UCSD-AML1 (cell line): ENCODE measurements at regions not wholly inside any gene's neighbourhood (a gene's known extent, or its start where the extent isn't known, plus 50 kb on each side); places are given as distances from the start of the nearest gene placed in this dataset.
"Not testable (repeated sequence)": the region's sequence is repeated elsewhere in the genome, so short reads cannot be mapped to it uniquely, and the experiment has no call there.

Source experiments
- DNase-seq: peaks from one replicate; lab custom pipeline; 2025; ENCODE audit not compliant: unreplicated experiment; lab: John Stamatoyannopoulos, UW

DNA sequence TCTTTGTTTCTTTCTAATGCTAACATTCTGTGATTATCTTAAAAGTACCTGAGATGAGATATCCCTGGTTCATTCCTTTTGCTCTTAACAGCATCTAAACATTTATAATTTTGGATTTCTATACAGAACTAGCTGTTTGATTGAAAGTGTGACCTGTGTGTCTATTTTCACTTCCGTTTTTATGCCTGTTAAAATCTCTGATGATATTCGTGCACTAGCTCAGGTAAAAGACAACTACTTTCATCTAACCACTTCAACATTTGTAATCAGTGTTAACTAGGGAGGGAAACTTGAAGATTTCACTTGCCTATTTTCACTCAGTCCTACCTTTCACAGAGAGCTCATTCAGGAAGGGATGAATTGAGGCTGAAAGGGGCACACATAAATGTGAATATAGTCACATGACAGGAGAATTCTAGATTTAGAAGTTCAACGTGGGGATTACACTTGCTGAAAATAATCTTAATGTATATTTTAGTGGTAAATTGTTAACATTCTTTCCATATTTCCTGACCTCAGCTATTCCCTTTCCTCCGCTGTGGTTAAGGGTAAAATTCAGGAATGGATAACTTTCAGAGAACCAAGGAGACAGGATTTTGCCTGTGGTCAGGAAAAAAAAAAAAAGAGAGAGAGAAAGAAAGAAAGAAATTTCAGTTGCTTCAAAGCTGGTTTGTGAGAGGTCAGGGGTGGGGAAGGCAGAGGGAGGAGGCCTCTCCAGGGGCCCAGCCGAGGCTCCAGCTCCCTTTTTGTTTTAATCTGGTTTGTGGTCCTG is 159.8 kb upstream of the TSC22D2 start:
- no peak for DNase-seq

DNA sequence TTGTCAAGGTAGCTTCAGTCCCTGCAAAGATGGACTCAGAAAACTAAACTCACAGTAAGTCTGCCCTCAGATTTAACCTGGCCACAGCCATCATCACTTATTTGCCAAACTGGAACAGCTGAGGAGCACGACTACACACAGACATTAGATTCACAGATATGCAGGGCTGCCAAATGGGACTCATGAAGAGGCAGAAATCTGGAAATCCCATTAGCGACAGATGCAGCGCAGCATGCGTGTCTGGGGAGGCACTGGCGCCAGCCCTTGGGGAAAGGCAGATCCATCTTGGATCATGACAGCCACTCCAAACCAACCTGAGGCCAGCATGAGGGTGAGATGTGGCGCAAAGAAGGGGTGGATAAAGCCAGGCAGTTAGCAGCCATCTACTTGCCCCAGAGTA is 160.7 kb upstream of the TSC22D2 start:
- no peak for DNase-seq

DNA sequence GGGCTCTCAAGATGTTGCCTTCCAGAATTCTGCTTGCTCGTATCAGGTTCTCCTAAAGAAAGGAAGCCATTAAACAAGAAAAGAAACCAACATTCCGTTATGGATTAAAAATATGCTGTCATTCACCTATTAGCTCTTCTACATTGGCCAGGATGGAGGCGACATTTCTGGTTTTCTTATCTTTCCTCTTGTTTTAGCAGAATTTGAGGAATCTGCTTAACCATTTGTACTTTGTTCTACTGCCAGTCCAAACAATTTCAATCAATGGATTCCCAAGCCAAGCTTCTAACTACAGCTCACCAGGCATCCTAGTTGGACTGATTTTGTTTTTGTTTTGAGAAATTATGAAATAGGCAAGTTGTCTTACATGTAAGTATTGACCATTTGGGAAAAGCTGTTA is 164.6 kb upstream of the TSC22D2 start:
- DNase-seq = no peak

DNA sequence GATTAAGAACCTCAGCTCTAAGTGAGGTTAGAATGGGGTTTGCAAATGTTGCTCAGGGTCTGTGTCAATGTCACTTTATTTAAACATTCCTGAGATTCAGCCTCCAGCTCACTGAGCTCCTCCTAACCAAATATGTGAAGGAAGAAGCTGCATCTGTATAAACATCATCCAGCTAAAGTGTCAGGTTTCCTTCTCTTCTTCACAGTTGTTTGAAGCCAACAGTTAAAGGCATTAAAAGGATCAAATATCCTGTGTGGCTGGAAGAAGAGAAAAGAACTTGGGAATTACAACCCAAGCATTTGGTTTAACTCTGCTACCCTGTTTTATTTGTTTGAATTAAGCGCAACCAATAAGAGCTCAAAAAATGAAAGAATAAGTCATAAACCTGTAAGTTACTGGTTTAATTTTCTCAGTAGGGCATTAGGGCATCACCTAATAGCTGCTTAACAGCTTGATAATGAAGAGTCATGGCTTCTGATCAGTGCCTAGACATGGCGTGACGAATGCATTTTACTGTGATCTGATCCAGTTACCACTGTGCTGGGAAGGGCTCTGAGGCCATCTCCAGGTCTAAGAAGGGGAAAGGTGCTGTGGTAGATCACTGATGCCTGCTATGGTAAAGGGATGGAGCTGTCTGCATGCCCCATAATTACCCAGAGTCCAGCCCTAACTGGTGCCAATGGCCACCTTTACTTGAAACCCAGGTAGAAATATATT is 165.7 kb upstream of the TSC22D2 start:
- no peak for DNase-seq

DNA sequence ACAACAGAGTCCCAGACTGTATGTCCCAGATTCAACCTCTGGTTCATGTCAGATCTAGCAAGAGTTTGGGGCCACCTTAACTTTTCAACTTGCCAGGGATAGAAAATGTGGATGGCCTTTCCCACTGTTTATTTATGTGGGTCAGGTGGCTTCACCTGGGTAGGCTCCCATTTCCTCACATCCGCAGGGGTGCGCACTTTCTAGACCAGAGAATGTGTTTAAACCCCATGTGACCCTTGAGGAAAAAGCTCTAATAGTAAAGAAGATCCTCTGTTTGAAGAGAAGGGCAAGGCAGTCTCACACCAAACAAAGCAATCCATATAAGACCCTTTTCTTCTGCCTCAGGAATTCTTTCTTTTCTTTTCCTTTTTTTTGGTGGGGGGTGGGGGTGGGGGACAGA is 167.2 kb upstream of the TSC22D2 start:
- DNase-seq = no peak

DNA sequence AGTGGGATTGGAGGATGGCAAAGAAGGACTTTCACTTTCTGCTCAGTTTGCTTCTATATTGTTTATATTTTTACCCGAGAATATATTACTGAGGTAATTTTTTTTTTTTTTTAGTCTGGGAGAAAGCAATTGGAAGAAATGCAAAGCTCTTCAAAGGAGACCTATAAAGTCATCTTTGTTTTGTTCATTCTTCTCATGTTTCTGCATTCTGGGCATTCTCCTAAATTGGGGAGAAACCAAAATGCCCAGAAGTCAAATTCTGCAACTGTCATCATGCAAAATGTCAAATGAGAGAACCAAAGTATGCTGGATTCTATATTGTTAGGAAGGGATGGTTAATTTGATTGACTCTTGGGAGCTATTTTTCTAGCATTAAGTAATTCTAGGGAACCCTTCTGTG is 168.3 kb upstream of the TSC22D2 start:
- DNase-seq = no peak

DNA sequence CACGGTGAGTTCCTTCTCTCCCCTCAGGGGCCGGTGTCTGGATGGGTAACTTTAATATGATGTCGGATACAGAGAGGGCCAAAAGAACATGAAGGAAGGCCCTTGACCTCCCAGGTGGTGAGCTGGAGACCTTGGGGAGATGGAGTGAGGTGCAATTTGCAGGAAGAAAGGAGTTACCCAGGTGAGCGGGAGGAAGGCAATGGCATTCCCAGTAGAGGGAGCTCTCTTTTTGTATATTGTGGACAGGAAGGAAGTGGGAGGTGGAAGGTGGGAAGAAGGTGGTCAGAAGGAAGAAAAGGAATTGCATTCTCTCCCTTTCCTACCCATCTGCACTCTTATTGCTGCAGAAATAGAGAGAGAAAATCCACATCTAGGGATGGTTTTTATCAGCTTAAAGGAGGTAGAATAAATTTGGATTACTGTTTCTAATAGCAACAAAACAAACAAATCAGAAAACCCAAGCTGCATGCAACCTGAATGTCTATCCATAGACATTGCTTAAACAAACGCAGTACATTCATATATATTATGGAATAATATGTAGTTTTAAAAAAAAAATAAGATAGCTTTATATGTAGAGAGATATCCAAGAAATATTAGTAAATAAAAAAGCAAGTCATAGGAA is 169.0 kb upstream of the TSC22D2 start:
- no peak for DNase-seq

DNA sequence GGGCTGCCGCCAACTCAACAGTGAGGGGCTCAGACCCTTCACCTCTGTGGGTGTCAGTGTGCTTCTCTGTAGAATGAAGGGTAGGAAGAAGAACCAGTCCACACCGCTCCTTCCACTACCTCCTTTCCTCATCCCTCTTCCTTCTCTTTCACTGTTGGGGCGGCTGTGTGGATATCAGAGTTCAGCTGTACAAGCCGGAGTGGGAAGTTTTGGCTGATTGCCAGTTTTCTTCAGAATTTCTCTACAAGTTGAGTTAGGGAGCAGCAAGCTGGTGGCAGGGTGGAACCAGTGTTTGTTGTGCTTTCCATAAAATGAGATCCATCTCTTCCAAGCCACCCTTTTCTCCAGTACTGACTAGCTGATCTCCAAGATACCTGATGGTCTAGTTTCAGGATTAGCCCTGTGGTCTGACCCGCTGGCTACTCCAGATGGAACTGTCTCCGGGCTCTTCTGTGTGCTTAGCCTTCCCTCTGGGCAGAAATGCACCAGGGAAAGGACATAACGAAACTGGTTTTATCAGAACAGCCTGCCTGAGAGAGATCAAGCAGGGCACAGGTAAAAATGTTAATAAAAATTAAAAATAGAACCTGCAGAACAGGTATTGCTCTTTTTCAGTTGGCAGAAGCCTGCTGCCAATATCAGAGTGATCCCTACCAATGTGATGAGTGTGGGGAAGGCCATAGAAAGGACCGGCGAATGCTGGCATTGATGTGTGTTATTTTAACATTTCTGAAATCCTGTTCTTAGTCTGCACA is 169.9 kb upstream of the TSC22D2 start:
- DNase-seq = no peak

DNA sequence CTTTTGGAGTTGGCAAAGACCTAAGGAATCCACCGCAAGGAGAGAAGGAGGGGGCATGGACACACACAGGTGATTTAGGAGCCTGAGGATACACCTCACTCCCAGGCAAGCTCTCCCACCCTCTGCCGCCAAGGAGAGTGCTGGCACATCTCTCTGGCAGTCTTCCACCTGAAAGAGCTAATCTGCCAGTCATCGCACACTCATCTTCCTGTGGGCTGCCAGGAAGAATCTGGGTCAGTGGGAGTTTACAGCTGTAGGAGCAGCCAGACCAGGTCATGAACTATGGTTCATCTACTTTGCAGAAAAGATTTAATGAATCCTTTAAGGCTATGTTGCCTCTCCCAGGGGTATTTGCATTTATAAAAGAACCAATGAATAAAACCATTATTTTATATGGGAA is 170.6 kb upstream of the TSC22D2 start:
- no peak for DNase-seq

DNA sequence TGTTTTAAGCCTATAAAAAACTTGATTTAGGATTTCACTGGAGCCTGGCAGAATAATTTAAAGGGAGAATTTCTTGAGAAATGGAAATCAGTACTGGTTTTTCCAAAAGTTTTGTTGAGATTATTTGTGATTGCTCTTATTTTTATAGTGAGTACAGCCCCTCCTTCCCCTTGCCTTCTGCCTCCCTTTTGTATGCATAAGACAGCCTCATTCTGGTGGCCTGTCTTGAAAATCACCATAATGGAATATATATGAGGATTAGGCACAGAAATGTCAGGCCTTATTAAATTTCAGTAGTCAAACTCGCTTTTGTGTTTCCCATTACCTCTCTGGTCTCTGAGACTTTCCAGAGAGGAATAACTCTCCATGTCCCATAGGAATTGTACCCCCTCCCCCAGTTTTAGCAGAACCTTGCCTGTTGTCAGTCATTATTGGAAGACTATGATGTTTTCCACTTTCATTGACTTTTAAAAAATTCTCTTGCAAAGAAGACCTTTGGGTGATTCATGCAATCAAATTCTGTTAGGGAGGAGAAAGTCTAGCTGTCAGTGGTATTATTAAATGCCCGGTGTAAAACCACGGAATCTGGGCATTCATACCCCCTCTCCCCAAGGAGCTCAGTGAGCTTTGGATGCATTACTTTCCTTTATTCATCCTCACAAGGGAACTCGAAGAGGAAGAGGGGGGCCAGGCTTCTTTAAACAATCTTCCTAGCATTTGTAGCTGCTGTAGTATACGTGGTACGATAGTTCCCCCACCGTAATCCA is 171.6 kb upstream of the TSC22D2 start:
- no peak for DNase-seq

DNA sequence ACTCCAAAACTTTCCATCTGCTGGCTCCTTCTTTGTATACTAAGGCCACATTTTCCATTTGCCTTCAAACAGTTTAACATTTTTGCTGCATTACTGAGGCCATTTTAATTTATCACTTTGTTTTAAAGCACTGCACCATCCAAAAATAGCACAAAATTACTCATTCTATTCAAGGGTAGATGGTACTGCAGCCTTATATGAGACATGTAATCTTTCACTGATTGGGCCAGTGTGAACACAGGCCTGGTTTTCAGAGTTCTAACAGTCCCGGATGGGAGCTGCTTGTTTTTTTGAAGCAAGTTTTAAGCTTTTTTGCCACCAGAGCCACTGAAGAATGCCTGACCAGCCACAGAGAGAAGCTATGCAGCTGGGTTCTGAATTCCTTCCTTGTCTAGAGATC is 172.3 kb upstream of the TSC22D2 start:
- no peak for DNase-seq

DNA sequence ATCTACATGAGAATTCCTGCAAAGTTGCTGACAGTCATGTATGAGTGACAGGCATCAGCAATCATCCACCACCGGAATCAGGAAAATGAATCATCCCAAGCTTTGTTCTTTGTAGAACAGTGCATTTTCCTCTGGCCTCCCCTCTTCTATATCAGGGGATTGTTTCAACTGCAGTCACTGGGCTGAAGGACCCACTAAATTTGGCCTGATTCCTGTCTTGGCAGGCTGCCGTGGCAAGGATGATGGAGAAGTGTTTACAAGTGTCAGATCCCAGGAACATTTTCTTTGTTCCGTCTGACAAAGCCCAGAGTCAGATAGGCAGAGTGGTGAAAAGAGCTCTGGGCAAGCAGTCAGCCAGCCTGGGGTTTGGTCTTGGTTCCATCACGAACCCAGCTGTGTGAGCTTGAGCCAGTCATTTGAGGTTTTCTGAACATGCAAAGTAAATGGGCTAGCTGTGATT is 175.1 kb upstream of the TSC22D2 start:
- no peak for DNase-seq

DNA sequence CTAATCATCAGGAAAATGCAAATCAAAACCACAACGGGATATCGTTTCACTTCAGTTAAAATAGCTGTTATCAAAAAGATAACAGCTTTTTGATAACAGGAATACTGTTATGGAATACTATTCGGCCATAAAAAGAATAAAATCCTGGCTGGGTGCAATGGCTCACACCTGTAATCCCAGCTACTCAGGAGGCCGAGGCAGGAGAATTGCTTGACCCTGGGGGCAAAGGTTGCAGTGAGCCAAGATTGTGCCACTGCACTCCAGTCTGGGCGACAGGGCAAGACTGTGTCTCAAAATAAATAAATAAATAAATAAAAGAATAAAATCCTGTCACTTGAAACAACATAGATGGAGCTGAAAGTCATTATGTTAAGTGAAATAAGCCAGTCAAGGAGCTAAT is 178.1 kb upstream of the TSC22D2 start:
- no peak for DNase-seq

DNA sequence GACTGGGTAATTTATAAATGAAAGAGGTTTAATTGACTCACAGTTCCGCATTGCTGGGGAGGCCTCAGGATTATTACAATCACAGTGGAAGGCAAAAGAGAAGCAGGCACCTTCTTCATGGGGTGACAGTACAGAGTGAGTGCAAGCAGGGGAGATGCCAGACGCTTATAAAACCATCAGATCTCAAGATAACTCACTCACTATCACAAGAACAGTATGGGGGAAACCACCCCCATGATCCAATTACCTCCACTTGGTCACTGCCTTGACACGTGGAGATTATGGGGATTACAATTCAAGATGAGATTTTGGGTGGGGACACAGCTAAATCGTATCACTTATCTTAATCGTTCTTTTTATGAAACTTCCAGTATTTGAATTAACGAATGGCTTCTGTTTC is 179.5 kb upstream of the TSC22D2 start:
- not testable (repeated sequence) for DNase-seq

DNA sequence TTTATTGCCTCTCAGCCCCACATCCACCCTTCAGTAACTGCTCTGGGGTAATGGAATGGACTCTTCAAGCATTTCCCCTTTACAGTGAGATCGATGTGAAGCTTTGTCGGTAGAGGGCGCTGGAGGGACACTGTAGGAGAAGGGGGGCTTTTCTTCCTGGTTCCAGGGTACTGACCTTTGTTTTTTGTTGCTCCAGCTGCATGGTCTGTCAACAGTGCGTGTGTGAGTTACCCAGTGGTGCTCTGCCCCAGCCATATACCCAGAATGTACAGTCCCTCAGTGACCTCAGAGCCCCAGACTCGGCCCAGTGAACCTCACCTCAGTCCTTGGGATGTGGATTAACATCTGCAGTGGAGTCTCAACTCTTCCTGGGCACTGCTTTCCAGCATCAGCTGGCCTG is 180.3 kb upstream of the TSC22D2 start:
- DNase-seq = peak; percentile 44

DNA sequence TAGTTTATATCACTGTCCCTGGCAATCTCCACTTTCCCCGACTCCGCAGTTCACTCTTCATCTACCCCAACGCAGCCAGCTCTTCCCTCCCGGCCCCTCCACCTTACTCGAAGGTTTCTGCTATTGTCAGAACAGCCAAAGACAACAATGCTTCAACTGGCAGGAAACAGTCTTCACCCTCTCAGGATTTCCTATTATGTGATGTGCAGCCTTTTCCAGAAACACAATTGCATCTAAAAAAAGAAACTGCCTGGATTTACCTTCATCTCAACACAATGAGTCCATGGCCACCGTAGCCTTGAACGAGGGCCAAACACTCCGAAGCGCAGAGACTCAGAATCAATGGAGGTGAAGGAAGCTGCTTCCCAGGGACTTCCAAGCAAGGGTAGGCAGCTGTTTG is 182.1 kb upstream of the TSC22D2 start:
- DNase-seq = no peak

DNA sequence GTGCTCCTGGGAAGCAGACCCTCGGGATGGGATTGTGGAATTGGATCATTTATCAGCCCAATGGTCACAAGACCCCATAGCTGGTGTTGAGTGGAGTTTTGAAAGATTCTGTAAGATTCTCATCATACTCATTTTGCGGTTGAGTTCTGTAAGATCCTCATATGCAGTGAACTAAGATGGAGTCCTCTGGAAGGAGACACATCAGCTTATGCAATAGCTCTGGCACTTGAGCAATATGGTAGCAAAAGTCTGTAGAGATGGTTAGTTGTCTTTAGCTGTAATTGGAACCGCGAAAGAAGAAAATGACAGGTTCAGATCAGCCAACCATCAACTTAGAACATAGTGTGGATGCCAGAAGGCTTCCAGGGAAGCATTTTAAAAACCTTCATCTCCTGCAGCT is 184.5 kb upstream of the TSC22D2 start:
- no peak for DNase-seq

DNA sequence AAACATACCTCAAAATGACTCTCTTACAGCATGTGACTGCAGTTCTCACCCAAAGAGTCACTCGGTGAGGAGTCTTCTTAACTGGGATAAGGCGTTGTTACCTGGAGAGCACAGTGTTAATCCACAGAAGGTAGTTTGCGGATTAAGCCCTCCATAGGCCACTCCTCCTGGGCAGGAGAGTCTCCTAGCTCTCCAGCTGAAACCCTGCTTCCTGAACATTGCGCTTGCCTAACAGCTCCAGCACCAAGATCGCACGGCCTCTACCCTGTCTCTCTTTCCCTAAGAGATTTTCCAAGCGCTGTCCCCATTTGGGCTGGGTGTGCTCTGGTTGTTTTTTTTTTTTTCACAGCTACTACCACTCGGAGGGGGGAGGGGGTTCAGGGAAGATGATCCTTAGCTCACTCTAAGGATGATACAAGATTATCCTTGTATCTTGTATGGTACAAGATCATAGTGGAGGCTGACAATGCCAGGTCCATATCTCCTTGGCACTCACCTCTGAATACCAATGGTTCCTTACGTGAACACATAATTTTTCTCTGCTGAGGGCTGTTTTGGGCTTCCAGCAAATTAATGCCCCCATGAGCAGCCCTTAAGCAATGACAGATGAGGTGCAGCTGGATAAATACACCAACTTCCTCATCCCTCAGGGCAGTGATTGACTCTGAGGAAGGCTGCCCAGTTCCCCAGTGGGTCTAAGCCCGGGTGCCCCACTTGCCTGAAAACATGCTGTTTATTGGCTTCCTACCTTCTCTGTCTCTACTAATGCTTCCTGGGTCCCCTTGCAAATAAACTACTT is 185.2 kb upstream of the TSC22D2 start:
- DNase-seq = no peak

DNA sequence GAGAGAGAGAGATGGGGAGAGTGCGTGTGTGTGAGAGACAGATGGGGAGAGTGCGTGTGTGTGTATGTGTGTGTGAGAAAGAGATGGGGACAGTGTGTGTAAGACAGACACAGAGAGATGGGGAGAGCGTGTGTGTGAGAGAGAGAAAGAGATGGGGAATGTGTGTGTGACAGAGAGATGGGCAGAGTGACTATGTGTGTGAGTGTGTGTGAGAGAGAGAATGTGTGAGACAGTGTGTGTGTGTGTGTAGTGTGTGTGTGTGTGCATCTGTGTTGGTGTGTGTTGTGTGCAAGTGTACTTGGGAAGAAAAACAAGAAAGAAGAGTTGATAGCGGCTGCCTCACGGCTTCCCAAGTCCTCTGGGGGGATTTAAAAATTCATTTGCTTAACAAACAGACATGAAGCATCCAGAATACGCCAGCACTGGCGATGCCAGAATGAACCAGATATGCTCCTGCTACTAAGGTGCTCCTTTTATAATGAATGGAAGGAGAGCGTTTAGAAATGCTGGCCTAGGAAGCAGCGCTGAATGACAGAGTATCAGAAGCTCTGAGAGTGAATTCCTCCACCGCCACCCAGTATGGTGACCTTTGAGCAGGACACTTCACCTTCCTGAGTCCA is 186.1 kb upstream of the TSC22D2 start:
- no peak for DNase-seq
